Ovary (tissue), 7 donors: ENCODE measurements at regions not wholly inside any gene's neighbourhood (a gene's known extent, or its start where the extent isn't known, plus 50 kb on each side); places are given as distances from the start of the nearest gene placed in this dataset.

Source experiments
- DNase-seq, 5 donors: peaks; one replicate each; pipeline ENCODE4 v3.0.0-alpha.2; 2019 to 2020
- H3K27ac ChIP-seq, 2 donors: fragments of 200-600 bp; one replicate each; pipeline versions ENCODE4 v1.5.1 to v1.8.0; 2019 to 2022
- H3K27me3 ChIP-seq: fragments of 200-600 bp; one replicate; pipeline ENCODE4 v1.8.0; 2022
- H3K36me3 ChIP-seq: fragments of 200-600 bp; sonication (generic); one replicate; pipeline ENCODE4 v1.5.1; 2019
- H3K4me1 ChIP-seq: one replicate; pipeline ENCODE4 v1.8.1; 2013; ENCODE audit warnings: mild to moderate bottlenecking, moderate library complexity; ENCODE audit not compliant: insufficient read depth
- H3K4me3 ChIP-seq: fragments of 200-600 bp; sonication (generic); one replicate; pipeline ENCODE4 v1.5.1; 2017
- H3K9me3 ChIP-seq, 2 donors: fragments of 200-600 bp in 1 of 2; sonication (generic) in 1 of 2; one replicate each; pipeline versions ENCODE4 v1.5.1 to v1.8.1; 2013 to 2019; ENCODE audit warnings: mild to moderate bottlenecking in 1 of 2, moderate library complexity in 1 of 2
- EP300 ChIP-seq: sonication (generic); formaldehyde crosslinking; IDR thresholded peaks from one replicate; pipeline ENCODE4 v1.6.1; 2017; ENCODE audit warnings: antibody characterized with exemption
- POLR2A ChIP-seq: fragments of 450-650 bp; IDR thresholded peaks from one replicate; pipeline ENCODE4 v1.6.1; 2017; ENCODE audit warnings: antibody characterized with exemption, mild to moderate bottlenecking, moderate library complexity
- WGBS, 3 donors: extraction: QIAGEN DNeasy Blood & Tissue Kit in 1 of 3; methylation state at CpG; one replicate each; pipeline versions ENCODE4 v1.1.5 to v1.1.7; 2013 to 2017; 5-methylcytosine and 5-hydroxymethylcytosine counted together
- intact Hi-C, 4 donors: fragments of 100-400 bp; cut with DNase I; formaldehyde crosslinking; loops; one replicate each; pipeline versions ENCODE4 v1.11.0 to v1.15.1; 2022 to 2023
- TF ChIP-seq, protein P1 (sequence below), 3 donors: fragments of 450-650 bp in 2 of 3; fragments of 200-600 bp in 1 of 3; IDR thresholded peaks; one replicate each; pipeline versions ENCODE4 v1.5.1 to v1.8.0; 2016 to 2022; ENCODE audit warnings: antibody characterized with exemption in 3 of 3, mild to moderate bottlenecking in 1 of 3
- donor health status: DM: no; HTN: no; CAD: no; lungs with moderate emphysema.
- donor health status: DM: no; HTN: no; CAD: no.
- donor health status: Bipolar disorder and iron deficiency.
- donor health status: DM: no; HTN: no; CAD: no.
- donor health status: DM: yes; HTN: yes; CAD: no.

DNA sequence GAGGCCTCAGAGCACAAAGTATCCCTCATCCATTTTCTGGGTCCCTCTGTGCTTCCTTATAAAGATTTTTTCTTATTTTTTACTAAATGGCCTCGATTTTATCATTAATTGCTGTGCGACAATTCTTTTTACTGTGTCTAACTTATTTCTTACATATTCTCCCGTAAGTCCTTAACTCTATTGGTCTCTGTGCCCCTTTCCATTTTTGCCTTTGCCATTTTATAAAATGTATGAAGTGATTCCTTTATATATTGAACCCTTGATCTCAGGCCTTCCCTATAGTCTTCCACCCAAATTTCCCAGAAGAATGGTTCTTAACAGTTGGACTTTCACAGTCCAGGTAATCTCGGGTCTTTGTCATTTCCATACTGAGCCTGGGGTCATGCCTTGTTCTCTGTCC, 55.0 kb upstream of the ESRRB start:
- Histone ChIP-seq H3K27ac (no peak overlapping the region), H3K9me3 (no peaks in the 10 kb centered on the region), H3K4me3 (no peak overlapping the region), H3K27me3 (no peaks in the 10 kb centered on the region), H3K4me1 (no peaks in the 10 kb centered on the region), H3K36me3 (no peaks in the 10 kb centered on the region)
- no peak for TF ChIP-seq POLR2A
- no peak for TF ChIP-seq EP300
- TF ChIP-seq, protein P1, sequence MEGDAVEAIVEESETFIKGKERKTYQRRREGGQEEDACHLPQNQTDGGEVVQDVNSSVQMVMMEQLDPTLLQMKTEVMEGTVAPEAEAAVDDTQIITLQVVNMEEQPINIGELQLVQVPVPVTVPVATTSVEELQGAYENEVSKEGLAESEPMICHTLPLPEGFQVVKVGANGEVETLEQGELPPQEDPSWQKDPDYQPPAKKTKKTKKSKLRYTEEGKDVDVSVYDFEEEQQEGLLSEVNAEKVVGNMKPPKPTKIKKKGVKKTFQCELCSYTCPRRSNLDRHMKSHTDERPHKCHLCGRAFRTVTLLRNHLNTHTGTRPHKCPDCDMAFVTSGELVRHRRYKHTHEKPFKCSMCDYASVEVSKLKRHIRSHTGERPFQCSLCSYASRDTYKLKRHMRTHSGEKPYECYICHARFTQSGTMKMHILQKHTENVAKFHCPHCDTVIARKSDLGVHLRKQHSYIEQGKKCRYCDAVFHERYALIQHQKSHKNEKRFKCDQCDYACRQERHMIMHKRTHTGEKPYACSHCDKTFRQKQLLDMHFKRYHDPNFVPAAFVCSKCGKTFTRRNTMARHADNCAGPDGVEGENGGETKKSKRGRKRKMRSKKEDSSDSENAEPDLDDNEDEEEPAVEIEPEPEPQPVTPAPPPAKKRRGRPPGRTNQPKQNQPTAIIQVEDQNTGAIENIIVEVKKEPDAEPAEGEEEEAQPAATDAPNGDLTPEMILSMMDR (IDR thresholded peaks at IDR 0.05): no peak
- 84 to 91% (median 91%) methylated on average over 4 of the region's 4 CpGs for WGBS, 3 donors
- intact Hi-C loops: no loop called here
- DNase-seq: no peak

GRCh38 chr14:76322594-76323220, 53.2 kb upstream of the ESRRB start:
- no peak for DNase-seq
- TF ChIP-seq POLR2A (no peak), EP300 (no peak)
- TF ChIP-seq, protein P1 (IDR thresholded peaks at IDR 0.05): no peak
- no peak overlapping the region for H3K4me3 ChIP-seq
- no peaks in the 10 kb centered on the region for H3K27me3 ChIP-seq
- intact Hi-C loops: no loop called here
- no peak overlapping the region for H3K27ac ChIP-seq
- 72 to 81% (median 75%) methylated on average over 12 of the region's 12 CpGs for WGBS, 3 donors
- no peaks in the 10 kb centered on the region for H3K9me3 ChIP-seq
- H3K4me1 ChIP-seq: no peaks in the 10 kb centered on the region
- no peaks in the 10 kb centered on the region for H3K36me3 ChIP-seq

DNA sequence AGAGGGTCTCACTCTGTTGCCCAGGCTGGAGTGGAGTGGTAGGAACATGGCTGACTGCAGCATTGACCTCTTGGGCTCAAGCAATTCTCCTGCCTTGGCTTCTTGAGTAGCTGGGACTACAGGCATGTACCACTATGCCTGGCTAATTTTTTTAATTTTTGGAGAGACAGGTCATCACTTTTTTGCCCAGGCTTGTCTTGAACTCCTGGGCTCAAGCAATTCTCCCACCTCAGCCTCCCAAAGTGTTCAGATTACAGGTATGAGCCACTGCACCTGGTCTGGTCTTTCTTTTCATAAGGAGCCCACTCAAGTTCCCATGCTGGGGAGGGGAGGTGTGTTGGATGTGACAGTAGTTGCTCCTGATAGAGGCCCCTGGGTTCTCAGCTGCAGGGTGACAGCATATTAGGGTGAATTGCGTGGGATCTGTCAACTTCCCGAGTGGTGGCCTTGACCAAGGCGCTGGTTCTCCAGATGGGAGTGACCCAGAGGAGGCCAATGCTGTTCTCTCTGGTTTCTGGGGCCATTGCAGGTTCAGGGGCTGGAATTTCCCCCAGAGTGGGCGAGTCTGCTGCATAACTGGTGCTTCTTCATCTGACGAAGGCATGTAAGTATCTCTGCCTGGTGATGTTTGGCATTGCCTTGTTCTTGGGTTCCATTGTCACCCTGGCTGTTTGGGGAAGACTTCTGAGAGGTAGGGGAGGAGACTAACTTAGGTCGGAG, 52.4 kb upstream of the ESRRB start:
- Histone ChIP-seq H3K4me1 (no peaks in the 10 kb centered on the region), H3K27ac (no peak overlapping the region), H3K36me3 (no peaks in the 10 kb centered on the region), H3K27me3 (no peaks in the 10 kb centered on the region), H3K4me3 (no peak overlapping the region), H3K9me3 (no peaks in the 10 kb centered on the region)
- intact Hi-C loops: no loop called here
- TF ChIP-seq POLR2A: no peak
- no peak for TF ChIP-seq EP300
- TF ChIP-seq, protein P1 (IDR thresholded peaks at IDR 0.05): no peak
- 46 to 60% (median 47%) methylated on average over 6 of the region's 6 CpGs for WGBS, 3 donors
- no peak for DNase-seq

DNA sequence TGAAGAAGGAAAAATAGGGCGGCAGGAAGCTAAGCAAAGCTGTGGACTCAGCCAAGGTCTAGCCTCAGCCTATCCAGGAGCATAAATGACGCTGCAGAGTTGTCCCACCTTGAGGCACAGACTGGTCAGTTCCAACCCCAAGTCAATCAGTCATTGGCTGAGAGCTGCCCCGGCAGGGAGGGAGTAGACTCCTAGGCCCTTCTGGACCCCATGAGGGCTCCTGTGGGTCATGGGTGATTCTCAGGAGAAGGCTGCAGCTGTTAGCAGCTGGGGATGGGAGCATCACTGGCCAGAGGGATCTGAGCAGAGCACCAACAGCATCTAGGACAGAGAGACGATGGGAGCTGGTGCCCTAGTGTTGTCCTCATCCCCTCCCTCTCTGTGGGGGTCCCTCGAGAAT, 51.8 kb upstream of the ESRRB start:
- no peaks in the 10 kb centered on the region for H3K4me1 ChIP-seq
- H3K36me3 ChIP-seq: no peaks in the 10 kb centered on the region
- WGBS, 3 donors: 69 to 77% (median 76%) methylated on average over 5 of the region's 5 CpGs
- DNase-seq: no peak
- H3K4me3 ChIP-seq: no peak overlapping the region
- intact Hi-C loops: no loop called here
- no peaks in the 10 kb centered on the region for H3K9me3 ChIP-seq
- no peak overlapping the region for H3K27ac ChIP-seq
- H3K27me3 ChIP-seq: no peaks in the 10 kb centered on the region
- TF ChIP-seq, protein P1 (IDR thresholded peaks at IDR 0.05): no peak
- TF ChIP-seq POLR2A: no peak
- no peak for TF ChIP-seq EP300
